H9 (cell line): ENCODE measurements at regions not wholly inside any gene's neighbourhood (a gene's known extent, or its start where the extent isn't known, plus 50 kb on each side); places are given as distances from the start of the nearest gene placed in this dataset.

Experiments
- DNase-seq: peaks from one replicate; pipeline ENCODE4 v3.0.0-alpha.2; 2017
- H2AFZ ChIP-seq: one replicate; pipeline ENCODE4 v1.6.1; 2013; ENCODE audit warnings: mild to moderate bottlenecking, low read length, control low read depth, moderate library complexity
- H2AK5ac ChIP-seq: 2 replicates; pipeline ENCODE4 v1.6.1; 2013; ENCODE audit warnings: low read length, control low read depth, mixed read lengths; ENCODE audit not compliant: insufficient read length
- H2BK120ac ChIP-seq: one replicate; pipeline ENCODE4 v1.6.1; 2013; ENCODE audit warnings: low read depth, mild to moderate bottlenecking, low read length, control low read depth, inconsistent platforms; ENCODE audit not compliant: poor library complexity, severe bottlenecking
- H2BK12ac ChIP-seq: 2 replicates; pipeline ENCODE4 v1.6.1; 2013; ENCODE audit warnings: low read length, control low read depth, mixed read lengths, low read depth; ENCODE audit not compliant: insufficient read length
- H2BK15ac ChIP-seq: 2 replicates; pipeline ENCODE4 v1.6.1; 2013; ENCODE audit warnings: low read depth, low read length, control low read depth
- H2BK20ac ChIP-seq: one replicate; pipeline ENCODE4 v1.6.1; 2013; ENCODE audit warnings: low read depth, mild to moderate bottlenecking, low read length, control low read depth, inconsistent platforms; ENCODE audit not compliant: poor library complexity, severe bottlenecking
- H2BK5ac ChIP-seq: 2 replicates; pipeline ENCODE4 v1.6.1; 2013; ENCODE audit warnings: low read length, control low read depth, mixed read lengths; ENCODE audit not compliant: insufficient read length
- H3K14ac ChIP-seq: 2 replicates; pipeline ENCODE4 v1.6.1; 2013; ENCODE audit warnings: low read length, control low read depth; ENCODE audit not compliant: insufficient read depth
- H3K18ac ChIP-seq: 2 replicates; pipeline ENCODE4 v1.6.1; 2013; ENCODE audit warnings: low read depth, mild to moderate bottlenecking, mixed read lengths, low read length, control low read depth; ENCODE audit not compliant: insufficient read length
- H3K23ac ChIP-seq: 2 replicates; pipeline ENCODE4 v1.6.1; 2013; ENCODE audit warnings: low read length, control low read depth, mixed read lengths, low read depth; ENCODE audit not compliant: insufficient read length
- H3K23me2 ChIP-seq: 2 replicates; pipeline ENCODE4 v1.6.1; 2013; ENCODE audit warnings: low read depth, mild to moderate bottlenecking, mixed read lengths, low read length, control low read depth; ENCODE audit not compliant: insufficient read length, poor library complexity, severe bottlenecking
- H3K27ac ChIP-seq: 2 replicates; pipeline ENCODE4 v1.5.1; 2013; ENCODE audit warnings: low read length, control low read depth, mixed read lengths, low read depth; ENCODE audit not compliant: insufficient read length
- H3K27me3 ChIP-seq: 2 replicates; pipeline ENCODE4 v1.6.1; 2013; ENCODE audit warnings: low read length, control low read depth, inconsistent platforms; ENCODE audit not compliant: insufficient read depth
- H3K4ac ChIP-seq: 2 replicates; pipeline ENCODE4 v1.6.1; 2013; ENCODE audit warnings: low read depth, mild to moderate bottlenecking, control low read depth, inconsistent platforms, low read length, moderate library complexity
- H3K4me1 ChIP-seq: 2 replicates; pipeline ENCODE4 v1.6.1; 2013; ENCODE audit warnings: low read length, control low read depth, inconsistent platforms; ENCODE audit not compliant: insufficient read depth
- H3K4me2 ChIP-seq: 2 replicates; pipeline ENCODE4 v1.6.1; 2013; ENCODE audit warnings: low read length, control low read depth, mixed read lengths; ENCODE audit not compliant: insufficient read length, insufficient read depth
- H3K56ac ChIP-seq: 2 replicates; pipeline ENCODE4 v1.6.1; 2013; ENCODE audit warnings: low read depth, mild to moderate bottlenecking, mixed read lengths, low read length, control low read depth; ENCODE audit not compliant: insufficient read length
- H3K79me1 ChIP-seq: 2 replicates; pipeline ENCODE4 v1.6.1; 2013; ENCODE audit warnings: low read depth, mild to moderate bottlenecking, moderate library complexity, low read length, control low read depth, inconsistent platforms; ENCODE audit not compliant: insufficient read depth, poor library complexity, severe bottlenecking
- H3K79me2 ChIP-seq: 2 replicates; pipeline ENCODE4 v1.6.1; 2013; ENCODE audit warnings: low read length, control low read depth, inconsistent platforms; ENCODE audit not compliant: insufficient read depth
- H3K9ac ChIP-seq: 2 replicates; pipeline ENCODE4 v1.6.1; 2013; ENCODE audit warnings: low read length, control low read depth, mixed read lengths; ENCODE audit not compliant: insufficient read length; ENCODE audit errors: extremely low read depth
- H3K9me3 ChIP-seq: one replicate; pipeline ENCODE4 v1.6.1; 2013; ENCODE audit warnings: low read depth, low read length, inconsistent platforms; ENCODE audit not compliant: control insufficient read depth
- H3T11ph ChIP-seq: one replicate; pipeline ENCODE4 v1.6.1; 2013; ENCODE audit warnings: mild to moderate bottlenecking, low read length, control low read depth, inconsistent platforms
- H4K20me1 ChIP-seq: one replicate; pipeline ENCODE4 v1.6.1; 2013; ENCODE audit not compliant: control insufficient read depth, insufficient read length, insufficient read depth
- H4K5ac ChIP-seq: 2 replicates; pipeline ENCODE4 v1.6.1; 2013; ENCODE audit warnings: low read depth, mild to moderate bottlenecking, mixed read lengths, low read length, control low read depth; ENCODE audit not compliant: insufficient read length
- H4K8ac ChIP-seq: replicated peaks from 2 replicates; pipeline ENCODE4 v1.6.1; 2013; ENCODE audit warnings: low read length, control low read depth, mixed read lengths, low read depth; ENCODE audit not compliant: insufficient read length
- H4K91ac ChIP-seq: 2 replicates; pipeline ENCODE4 v1.6.1; 2013; ENCODE audit warnings: low read depth, mild to moderate bottlenecking, moderate library complexity, mixed read lengths, low read length, control low read depth; ENCODE audit not compliant: insufficient read length
- H3K27ac Mint-ChIP-seq, 3 experiments: 2 replicates in 2 of 3; 3 replicates in 1 of 3; pipeline ENCODE4 v1.8.0; 2020 to 2021; ENCODE audit warnings: mixed read lengths in 3 of 3, mild to moderate bottlenecking in 1 of 3, moderate library complexity in 1 of 3
- H3K27me3 Mint-ChIP-seq: 2 replicates; pipeline ENCODE4 v1.8.0; 2021; ENCODE audit warnings: low read depth, mild to moderate bottlenecking, moderate library complexity, mixed read lengths
- H3K36me3 Mint-ChIP-seq, 3 experiments: 2 replicates in 2 of 3; 3 replicates in 1 of 3; pipeline ENCODE4 v1.8.0; 2020 to 2021; ENCODE audit warnings: low read depth in 3 of 3, mixed read lengths in 3 of 3; ENCODE audit not compliant: insufficient read depth in 1 of 3
- H3K4me1 Mint-ChIP-seq, 2 experiments: 2 replicates each; pipeline ENCODE4 v1.8.0; 2020; ENCODE audit warnings: mixed read lengths in 2 of 2
- H3K4me3 Mint-ChIP-seq, 2 experiments: 2 replicates in 1 of 2; 3 replicates in 1 of 2; pipeline ENCODE4 v1.8.0; 2020 to 2021; ENCODE audit warnings: mild to moderate bottlenecking in 2 of 2, mixed read lengths in 2 of 2, moderate library complexity in 1 of 2
- H3K9me3 Mint-ChIP-seq, 2 experiments: 2 replicates in 1 of 2; 3 replicates in 1 of 2; pipeline ENCODE4 v1.8.0; 2020; ENCODE audit warnings: mild to moderate bottlenecking in 2 of 2, mixed read lengths in 2 of 2, moderate library complexity in 1 of 2
- WGBS: extraction: QIAGEN DNeasy Blood & Tissue Kit; methylation state at CpG from one replicate; pipeline ENCODE4 v1.1.7; 2013; ENCODE audit warnings: missing lambda C conversion rate, low lambda C conversion rate, mixed read lengths; ENCODE audit not compliant: insufficient read length; ENCODE audit errors: extremely low coverage; 5-methylcytosine and 5-hydroxymethylcytosine counted together
- TF ChIP-seq, protein P1 (sequence below): fragments of 200-600 bp; sonication (generic); conservative IDR thresholded peaks from 3 replicates; pipeline ENCODE4 v1.8.0; 2021; ENCODE audit warnings: antibody characterized with exemption, mild to moderate bottlenecking

DNA sequence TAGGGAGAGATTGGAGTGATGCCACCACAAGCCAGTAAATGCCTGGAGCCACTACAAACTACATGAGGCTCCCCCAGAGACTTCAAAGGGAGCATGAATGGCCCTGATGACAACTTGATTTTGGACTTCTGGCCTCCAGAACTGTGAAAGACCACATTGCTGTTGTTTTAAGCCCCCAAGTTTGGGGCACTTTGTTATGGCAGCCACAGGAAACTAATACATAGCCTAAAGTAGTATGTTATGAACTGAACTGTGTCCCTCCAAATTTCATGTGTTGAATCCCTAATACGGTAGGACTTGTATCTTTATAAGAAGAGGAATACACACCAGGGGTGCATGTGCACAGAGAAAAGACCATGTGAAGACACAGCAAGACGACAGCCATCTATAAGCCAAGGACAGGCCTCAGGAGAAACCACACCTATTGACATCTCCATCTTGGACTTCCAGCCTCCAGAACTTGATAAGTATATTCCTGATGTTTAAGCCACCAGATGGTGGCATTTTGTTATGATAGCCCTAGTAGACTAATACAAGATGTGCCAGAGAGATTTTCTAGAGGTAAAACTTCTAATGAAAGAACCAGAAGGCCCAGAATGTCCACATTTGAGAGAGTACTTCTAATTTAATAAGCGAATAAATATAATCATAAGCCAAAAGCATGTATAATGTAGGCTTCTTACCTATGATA lies 127.1 kb upstream of the BMP4 start:
- Histone ChIP-seq H2BK20ac (no peak overlapping the region), H3T11ph (no peak overlapping the region), H3K14ac (no peak overlapping the region), H3K23ac (no peak overlapping the region), H3K27ac (no peak overlapping the region), H3K4me1 (0 out of 2 replicates have a peak, but pooled peaks cover 3% of the 10 kb centered on the region), H4K8ac (no peak overlapping the region), H3K79me1 (no peaks in the 10 kb centered on the region), H2BK15ac (no peak overlapping the region), H2BK12ac (no peak overlapping the region), H3K23me2 (no peaks in the 10 kb centered on the region), H3K4ac (no peak overlapping the region), H3K27me3 (no peaks in the 10 kb centered on the region), H2BK120ac (no peak overlapping the region), H4K91ac (no peak overlapping the region), H3K9me3 (no peaks in the 10 kb centered on the region), H3K56ac (no peak overlapping the region), H2AK5ac (no peak overlapping the region), H3K79me2 (no peaks in the 10 kb centered on the region), H4K20me1 (no peaks in the 10 kb centered on the region), H3K9ac (no peak overlapping the region), H3K18ac (no peak overlapping the region), H2AFZ (no peak overlapping the region), H4K5ac (no peak overlapping the region), H3K4me2 (no peak overlapping the region), H2BK5ac (no peak overlapping the region)
- Mint-ChIP-seq H3K36me3 (no peaks in the 10 kb centered on the region), H3K4me3 (no peak overlapping the region), H3K4me1 (peaks cover 11 to 14% of the 10 kb centered on the region in 2 experiments), H3K9me3 (no peaks in the 10 kb centered on the region; a peak in 1 of 5 replicates), H3K27ac (no peak overlapping the region), H3K27me3 (no peaks in the 10 kb centered on the region)
- DNase-seq, result no peak
- no CpG with 5 or more reads among the region's 3 CpGs for WGBS
- TF ChIP-seq, protein P1, sequence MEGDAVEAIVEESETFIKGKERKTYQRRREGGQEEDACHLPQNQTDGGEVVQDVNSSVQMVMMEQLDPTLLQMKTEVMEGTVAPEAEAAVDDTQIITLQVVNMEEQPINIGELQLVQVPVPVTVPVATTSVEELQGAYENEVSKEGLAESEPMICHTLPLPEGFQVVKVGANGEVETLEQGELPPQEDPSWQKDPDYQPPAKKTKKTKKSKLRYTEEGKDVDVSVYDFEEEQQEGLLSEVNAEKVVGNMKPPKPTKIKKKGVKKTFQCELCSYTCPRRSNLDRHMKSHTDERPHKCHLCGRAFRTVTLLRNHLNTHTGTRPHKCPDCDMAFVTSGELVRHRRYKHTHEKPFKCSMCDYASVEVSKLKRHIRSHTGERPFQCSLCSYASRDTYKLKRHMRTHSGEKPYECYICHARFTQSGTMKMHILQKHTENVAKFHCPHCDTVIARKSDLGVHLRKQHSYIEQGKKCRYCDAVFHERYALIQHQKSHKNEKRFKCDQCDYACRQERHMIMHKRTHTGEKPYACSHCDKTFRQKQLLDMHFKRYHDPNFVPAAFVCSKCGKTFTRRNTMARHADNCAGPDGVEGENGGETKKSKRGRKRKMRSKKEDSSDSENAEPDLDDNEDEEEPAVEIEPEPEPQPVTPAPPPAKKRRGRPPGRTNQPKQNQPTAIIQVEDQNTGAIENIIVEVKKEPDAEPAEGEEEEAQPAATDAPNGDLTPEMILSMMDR, result no peak
